Stimulated activated naive B cell treated with anti-CD40 and anti-IgM and Interleukin-4, amounts not matched to agents 10 μg/mL and 1 μg/mL and 100 μg/mL, for 72 hours (primary cell): ENCODE measurements at regions not wholly inside any gene's neighbourhood (a gene's known extent, or its start where the extent isn't known, plus 50 kb on each side); places are given as distances from the start of the nearest gene placed in this dataset.

ENCODE experiments used
- ATAC-seq, 2 donors: fragments of 150-1000 bp; cut with Tn5 transposase; replicated peaks; 2 replicates each; pipeline ENCODE4 v1.10.0; 2021; ENCODE audit warnings: moderate library complexity in 1 of 2
- DNase-seq: peaks from one replicate; pipeline ENCODE4 v3.0.0; 2021
- H3K27ac Mint-ChIP-seq: one replicate; pipeline ENCODE4 v1.8.0; 2022; ENCODE audit warnings: mild to moderate bottlenecking, mixed read lengths
- H3K27me3 Mint-ChIP-seq, 2 donors: one replicate each; pipeline ENCODE4 v1.8.0; 2022; ENCODE audit warnings: mixed read lengths in 2 of 2
- H3K36me3 Mint-ChIP-seq, 2 donors: one replicate each; pipeline ENCODE4 v1.8.0; 2022; ENCODE audit warnings: mixed read lengths in 2 of 2, mild to moderate bottlenecking in 1 of 2
- H3K4me1 Mint-ChIP-seq, 2 donors: one replicate each; pipeline ENCODE4 v1.8.0; 2022; ENCODE audit warnings: mixed read lengths in 2 of 2, mild to moderate bottlenecking in 1 of 2
- H3K4me3 Mint-ChIP-seq, 2 donors: one replicate each; pipeline ENCODE4 v1.8.0; 2022; ENCODE audit warnings: mild to moderate bottlenecking in 2 of 2, mixed read lengths in 2 of 2, moderate library complexity in 1 of 2
- H3K9me3 Mint-ChIP-seq, 2 donors: one replicate each; pipeline ENCODE4 v1.8.0; 2022; ENCODE audit warnings: mixed read lengths in 2 of 2, mild to moderate bottlenecking in 1 of 2

- DNase-seq (no peak), ATAC-seq (no peak)
- Mint-ChIP-seq H3K9me3 (no peaks in the 10 kb centered on the region), H3K27me3 (peaks cover 0 to 16% of the 10 kb centered on the region in 2 donors), H3K4me1 (no peaks in the 10 kb centered on the region), H3K27ac (no peak overlapping the region), H3K36me3 (no peaks in the 10 kb centered on the region), H3K4me3 (no peak overlapping the region)
Measured at GRCh38 chr6:44701038-44701636, 313.6 kb downstream of the CDC5L start.

- Mint-ChIP-seq H3K4me3 (no peak overlapping the region), H3K27me3 (peaks cover 0 to 16% of the 10 kb centered on the region in 2 donors), H3K36me3 (no peaks in the 10 kb centered on the region), H3K4me1 (no peaks in the 10 kb centered on the region), H3K27ac (no peak overlapping the region), H3K9me3 (no peaks in the 10 kb centered on the region)
- DNase-seq (no peak), ATAC-seq (no peak)
Measured at GRCh38 chr6:44701637-44702101, 314.2 kb downstream of the CDC5L start.

- H3K4me3 Mint-ChIP-seq = no peak overlapping the region
- no peaks in the 10 kb centered on the region for H3K4me1 Mint-ChIP-seq
- H3K9me3 Mint-ChIP-seq = no peaks in the 10 kb centered on the region
- no peaks in the 10 kb centered on the region for H3K36me3 Mint-ChIP-seq
- DNase-seq = no peak
- ATAC-seq = no peak
- H3K27me3 Mint-ChIP-seq = peaks cover 0 to 16% of the 10 kb centered on the region in 2 donors
- no peak overlapping the region for H3K27ac Mint-ChIP-seq
Measured at GRCh38 chr6:44702292-44702691, 314.8 kb downstream of the CDC5L start.

- no peak for DNase-seq
- Mint-ChIP-seq H3K9me3 (peaks cover 3 to 6% of the 10 kb centered on the region in 2 donors), H3K27me3 (peaks cover 0 to 4% of the 10 kb centered on the region in 2 donors), H3K4me3 (no peak overlapping the region), H3K4me1 (no peaks in the 10 kb centered on the region), H3K36me3 (no peaks in the 10 kb centered on the region), H3K27ac (no peak overlapping the region)
- no peak for ATAC-seq
Measured at GRCh38 chr6:44704240-44705150, 317.0 kb downstream of the CDC5L start.

- no peaks in the 10 kb centered on the region for H3K4me1 Mint-ChIP-seq
Measured at GRCh38 chr6:44705596-44705995, 318.1 kb downstream of the CDC5L start.

GRCh38 chr6:44706011-44706410, 318.5 kb downstream of the CDC5L start:
- H3K27ac Mint-ChIP-seq = no peak overlapping the region
- DNase-seq (no peak), ATAC-seq (no peak)
- H3K36me3 Mint-ChIP-seq = no peaks in the 10 kb centered on the region
- no peaks in the 10 kb centered on the region for H3K4me1 Mint-ChIP-seq
- no peak overlapping the region for H3K4me3 Mint-ChIP-seq
- H3K27me3 Mint-ChIP-seq = peaks cover 0 to 4% of the 10 kb centered on the region in 2 donors
- H3K9me3 Mint-ChIP-seq = peaks cover 3 to 6% of the 10 kb centered on the region in 2 donors

More at GRCh38 chr6:44705596-44705995, 318.1 kb downstream of the CDC5L start:
- Mint-ChIP-seq H3K27ac (no peak overlapping the region), H3K36me3 (no peaks in the 10 kb centered on the region), H3K9me3 (peaks cover 3 to 6% of the 10 kb centered on the region in 2 donors), H3K27me3 (peaks cover 0 to 4% of the 10 kb centered on the region in 2 donors), H3K4me3 (no peak overlapping the region)
- ATAC-seq (no peak), DNase-seq (no peak)

- Mint-ChIP-seq H3K36me3 (no peaks in the 10 kb centered on the region), H3K27me3 (no peaks in the 10 kb centered on the region), H3K9me3 (peaks cover 3 to 6% of the 10 kb centered on the region in 2 donors), H3K27ac (no peak overlapping the region), H3K4me3 (no peak overlapping the region), H3K4me1 (no peaks in the 10 kb centered on the region)
- DNase-seq (no peak), ATAC-seq (no peak)
Measured at GRCh38 chr6:44708208-44708607, 320.7 kb downstream of the CDC5L start.

GRCh38 chr6:44712353-44713111, 325.0 kb downstream of the CDC5L start:
- ATAC-seq (no peak), DNase-seq (no peak)
- no peaks in the 10 kb centered on the region for H3K4me1 Mint-ChIP-seq
- H3K4me3 Mint-ChIP-seq = no peak overlapping the region
- no peak overlapping the region for H3K27ac Mint-ChIP-seq
- H3K9me3 Mint-ChIP-seq = peaks cover 3 to 6% of the 10 kb centered on the region in 2 donors
- H3K27me3 Mint-ChIP-seq = peaks cover 0 to 6% of the 10 kb centered on the region in 2 donors
- no peaks in the 10 kb centered on the region for H3K36me3 Mint-ChIP-seq

- Mint-ChIP-seq H3K9me3 (no peaks in the 10 kb centered on the region), H3K4me3 (no peak overlapping the region), H3K4me1 (no peaks in the 10 kb centered on the region), H3K27ac (no peak overlapping the region), H3K36me3 (no peaks in the 10 kb centered on the region), H3K27me3 (peaks cover 0 to 6% of the 10 kb centered on the region in 2 donors)
- no peak for ATAC-seq
- no peak for DNase-seq
Measured at GRCh38 chr6:44715188-44715587, 327.7 kb downstream of the CDC5L start.

GRCh38 chr6:44715925-44716324, 328.4 kb downstream of the CDC5L start:
- Mint-ChIP-seq H3K27ac (no peak overlapping the region), H3K27me3 (peaks cover 0 to 6% of the 10 kb centered on the region in 2 donors), H3K4me3 (no peak overlapping the region), H3K4me1 (no peaks in the 10 kb centered on the region), H3K9me3 (no peaks in the 10 kb centered on the region), H3K36me3 (no peaks in the 10 kb centered on the region)
- ATAC-seq (no peak), DNase-seq (no peak)

- Mint-ChIP-seq H3K36me3 (no peaks in the 10 kb centered on the region), H3K4me3 (no peak overlapping the region), H3K4me1 (no peaks in the 10 kb centered on the region), H3K27me3 (peaks cover 0 to 6% of the 10 kb centered on the region in 2 donors), H3K9me3 (no peaks in the 10 kb centered on the region), H3K27ac (no peak overlapping the region)
- ATAC-seq (no peak), DNase-seq (no peak)
Measured at GRCh38 chr6:44717431-44717830, 329.9 kb downstream of the CDC5L start.

- ATAC-seq (no peak), DNase-seq (no peak)
- no peak overlapping the region for H3K27ac Mint-ChIP-seq
- H3K36me3 Mint-ChIP-seq = no peaks in the 10 kb centered on the region
- no peaks in the 10 kb centered on the region for H3K9me3 Mint-ChIP-seq
- no peaks in the 10 kb centered on the region for H3K4me1 Mint-ChIP-seq
- no peaks in the 10 kb centered on the region for H3K27me3 Mint-ChIP-seq
- H3K4me3 Mint-ChIP-seq = no peak overlapping the region
Measured at GRCh38 chr6:44721954-44722578, 334.6 kb downstream of the CDC5L start.

GRCh38 chr6:44722736-44723135, 335.2 kb downstream of the CDC5L start:
- Mint-ChIP-seq H3K27me3 (no peaks in the 10 kb centered on the region), H3K4me1 (no peaks in the 10 kb centered on the region), H3K4me3 (no peak overlapping the region), H3K27ac (no peak overlapping the region), H3K36me3 (no peaks in the 10 kb centered on the region), H3K9me3 (no peaks in the 10 kb centered on the region)
- DNase-seq (no peak), ATAC-seq (no peak)
